ENCODE measurements at regions not wholly inside any gene's neighbourhood (a gene's known extent, or its start where the extent isn't known, plus 50 kb on each side); places are given as distances from the start of the nearest gene placed in this dataset.

GRCh38 chr16:64830653-64831052, 291.2 kb downstream of the CDH11 start (continued):
- TF ChIP-seq NR2F1 (conservative IDR thresholded peaks at IDR 0.05) = no peak
- no peak for TF ChIP-seq RB1 (IDR thresholded peaks at IDR 0.05; ENCODE audit: borderline replicate concordance)
- TF ChIP-seq HCFC1 (IDR thresholded peaks at IDR 0.05; ENCODE audit: low read length) = no peak
- TF ChIP-seq USF1 (IDR thresholded peaks at IDR 0.05; ENCODE audit: borderline replicate concordance, extremely low read length, insufficient read depth, low read depth, low read length) = no peak
- TF ChIP-seq RELA (IDR thresholded peaks at IDR 0.05; ENCODE audit: borderline replicate concordance, partially characterized antibody) = no peak
- TF ChIP-seq YY1 (IDR thresholded peaks at IDR 0.05; ENCODE audit: low read depth, low read length) = no peak
- TF ChIP-seq E2F8 (IDR thresholded peaks at IDR 0.05; ENCODE audit: low read depth, partially characterized antibody) = no peak
- TF ChIP-seq IRF3 (IDR thresholded peaks at IDR 0.05) = no peak
- no peak for TF ChIP-seq CEBPZ (IDR thresholded peaks at IDR 0.05; ENCODE audit: low read depth, low read length)
- no peak for TF ChIP-seq HDAC2 (IDR thresholded peaks at IDR 0.05)
- TF ChIP-seq ATF3 (IDR thresholded peaks at IDR 0.05; ENCODE audit: borderline replicate concordance, extremely low read depth, low read depth, low read length) = no peak
- no peak for TF ChIP-seq PRDM15 (CRISPR knock-in tag; IDR thresholded peaks at IDR 0.05)
